ENCODE measurements at regions not wholly inside any gene's neighbourhood (a gene's known extent, or its start where the extent isn't known, plus 50 kb on each side); places are given as distances from the start of the nearest gene placed in this dataset.
"Not testable (repeated sequence)": the region's sequence is repeated elsewhere in the genome, so short reads cannot be mapped to it uniquely, and the experiment has no call there.

GRCh38 chr20:7748624-7749023, 191.6 kb downstream of the HAO1 start:
- DNase-seq (ENCODE audit: low read depth in 1 of 2, low spot score in 1 of 2): no peak

DNA sequence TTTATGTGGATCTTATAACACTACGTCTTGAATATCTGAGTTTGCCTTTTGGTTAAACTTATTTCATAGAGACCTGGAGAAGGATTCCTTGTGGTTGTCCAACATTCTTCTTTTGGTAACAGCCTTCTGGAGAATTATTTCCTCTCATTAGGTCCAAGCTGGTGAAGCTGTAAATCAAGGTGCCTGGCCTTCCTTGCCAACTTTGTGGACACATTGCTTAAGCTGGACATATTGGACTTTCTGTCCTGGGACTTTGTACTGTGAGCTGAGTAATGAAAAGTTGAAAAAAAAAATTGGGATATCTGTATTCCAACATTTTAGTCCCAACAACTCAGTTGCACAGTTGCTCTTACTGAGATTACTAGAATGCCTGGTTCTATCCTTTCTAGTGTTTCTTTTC, 186.2 kb downstream of the HAO1 start:
- no peak for DNase-seq (ENCODE audit: low read depth in 1 of 2, low spot score in 1 of 2)

DNA sequence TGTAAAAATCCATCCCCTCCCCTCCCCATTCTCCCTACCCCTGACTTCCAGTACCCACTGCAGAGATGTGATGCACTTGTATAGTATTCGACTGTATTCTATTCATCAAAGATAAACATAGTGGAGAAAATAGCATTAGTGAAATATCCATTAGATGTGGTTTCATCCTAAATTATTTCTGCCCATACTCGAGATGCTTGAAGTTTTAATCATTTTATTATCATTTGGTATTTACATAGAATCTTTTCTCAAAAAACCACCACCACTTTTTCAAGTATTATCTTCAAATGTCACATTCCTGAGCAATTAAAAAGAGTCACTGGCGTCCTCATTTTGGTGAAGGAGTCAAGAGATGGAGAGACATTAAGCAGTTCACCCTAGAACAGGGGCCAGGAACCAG, 181.9 kb downstream of the HAO1 start:
- DNase-seq (ENCODE audit: low read depth in 1 of 2, low spot score in 1 of 2): no peak

GRCh38 chr20:7760247-7761031, 179.8 kb downstream of the HAO1 start:
- no peak for DNase-seq (ENCODE audit: low read depth in 1 of 2, low spot score in 1 of 2)

GRCh38 chr20:7765221-7765620, 175.0 kb downstream of the HAO1 start:
- no peak for DNase-seq (ENCODE audit: low read depth in 1 of 2, low spot score in 1 of 2)

GRCh38 chr20:7770046-7770445, 170.2 kb downstream of the HAO1 start:
- DNase-seq (ENCODE audit: low read depth in 1 of 2, low spot score in 1 of 2): no peak

DNA sequence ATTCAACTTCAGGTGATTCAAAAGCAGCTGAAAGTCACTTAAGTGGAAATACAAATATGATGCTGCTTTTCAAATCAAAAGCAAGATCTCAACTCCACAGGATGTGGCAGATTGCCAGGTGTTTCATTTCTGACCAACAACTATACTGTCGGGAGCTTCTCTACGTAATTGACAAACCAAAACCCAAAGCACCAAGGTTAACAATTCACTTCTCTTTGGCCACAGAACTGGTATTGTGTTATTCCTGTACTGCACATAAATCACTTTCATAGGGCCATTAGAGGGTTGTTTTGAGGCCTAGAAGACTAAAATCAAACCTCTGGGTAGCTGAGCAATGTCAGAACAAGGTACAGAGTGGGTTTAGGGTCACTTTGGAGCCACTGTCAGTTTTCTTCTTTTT, 169.7 kb downstream of the HAO1 start:
- DNase-seq (ENCODE audit: low read depth in 1 of 2, low spot score in 1 of 2): no peak

DNA sequence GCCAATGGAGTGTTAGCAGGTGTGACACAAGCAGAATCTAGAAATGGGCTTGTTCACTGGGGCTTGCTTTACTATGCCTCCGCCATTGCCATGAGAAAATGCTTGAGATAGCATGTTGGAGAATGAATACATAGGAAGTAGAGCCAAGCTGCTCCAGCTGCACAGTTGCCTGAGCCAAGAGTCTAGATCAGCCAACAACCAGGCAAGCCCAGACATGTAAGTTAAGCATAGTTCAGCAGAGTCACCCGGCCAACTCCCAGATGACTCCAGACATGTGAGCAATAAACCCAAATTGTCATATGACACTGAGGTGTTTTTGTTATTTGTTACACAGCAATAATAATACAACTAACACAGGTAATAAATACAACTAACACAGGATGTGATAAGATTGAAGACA, 167.9 kb downstream of the HAO1 start:
- no peak for DNase-seq (ENCODE audit: low read depth in 1 of 2, low spot score in 1 of 2)

DNA sequence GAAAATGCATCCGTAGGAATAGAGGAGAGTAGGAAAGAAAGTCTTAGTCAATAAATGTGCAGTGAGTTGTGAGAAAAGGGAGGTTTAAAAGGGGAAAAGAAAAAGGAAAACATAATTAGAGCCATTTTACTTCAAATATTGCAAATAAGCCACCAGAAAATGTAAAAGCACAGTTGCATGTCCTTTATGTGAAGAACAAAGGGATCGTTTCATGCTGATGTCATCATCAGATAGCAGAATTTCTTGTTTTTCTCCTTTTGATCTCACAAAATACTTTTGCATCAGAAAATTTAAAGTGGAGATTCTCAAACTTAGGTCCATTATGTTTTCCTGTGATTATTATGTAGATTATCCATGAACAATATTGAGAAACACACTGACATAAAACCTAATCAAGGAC, 166.7 kb downstream of the HAO1 start:
- no peak for DNase-seq (ENCODE audit: low read depth in 1 of 2, low spot score in 1 of 2)

DNA sequence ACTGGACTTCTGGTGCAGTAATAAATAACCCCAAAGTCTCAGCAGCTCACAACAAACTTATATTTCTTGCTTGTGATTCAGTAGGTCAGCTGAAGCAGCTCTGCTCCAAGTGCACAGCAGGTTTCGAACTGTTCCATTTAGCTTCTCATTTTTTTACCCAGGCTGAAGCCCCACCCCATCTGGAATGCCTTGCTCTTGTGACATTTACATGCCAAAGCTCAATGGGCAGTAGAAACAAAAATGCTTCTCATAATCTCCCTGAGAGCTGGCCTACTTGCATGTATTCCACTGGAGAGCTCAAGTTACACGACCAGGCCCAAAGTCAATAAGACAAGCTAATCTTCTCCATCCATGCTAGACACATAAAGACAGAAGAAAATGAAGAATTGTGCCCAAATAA, 165.2 kb downstream of the HAO1 start:
- DNase-seq (ENCODE audit: low read depth in 1 of 2, low spot score in 1 of 2): no peak

DNA sequence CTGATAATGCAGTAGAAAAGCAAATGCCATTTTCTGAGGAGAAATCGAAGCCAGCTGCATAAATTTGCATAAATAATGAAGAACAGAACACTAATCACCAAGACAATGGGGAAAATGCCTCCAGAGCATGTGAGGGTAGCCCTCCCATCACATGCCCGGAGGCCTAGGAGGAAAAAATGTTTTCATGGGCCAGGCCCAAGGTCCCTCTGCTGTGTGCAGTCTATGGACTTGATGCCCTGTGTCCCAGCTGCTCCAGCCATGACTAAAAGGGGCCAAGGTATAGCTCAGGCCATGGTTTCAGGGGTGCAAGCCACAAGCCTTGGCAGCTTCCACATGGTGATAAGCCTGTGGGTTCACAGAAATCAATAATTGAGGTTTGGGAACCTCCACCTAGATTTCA, 164.1 kb downstream of the HAO1 start:
- no peak for DNase-seq (ENCODE audit: low read depth in 1 of 2, low spot score in 1 of 2)

DNA sequence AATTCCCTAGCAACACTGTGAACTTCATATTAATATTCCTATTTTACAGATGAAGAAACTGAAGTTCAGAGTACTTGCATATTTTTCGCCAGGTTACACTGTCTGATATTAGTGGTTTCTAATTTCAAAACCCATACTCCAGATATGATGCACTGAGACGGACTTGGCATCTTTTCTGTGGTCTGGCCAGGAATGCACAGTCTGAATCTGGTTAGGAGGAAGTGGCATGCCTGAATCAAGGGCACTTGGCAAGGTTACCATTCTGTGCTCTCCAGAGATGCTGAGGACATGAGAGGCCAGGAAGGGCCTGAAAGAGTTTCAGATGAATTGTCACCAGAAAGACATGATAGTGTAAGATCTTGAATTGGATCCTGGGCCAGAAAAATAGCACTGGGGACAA, 150.1 kb downstream of the HAO1 start:
- no peak for DNase-seq (ENCODE audit: low read depth in 1 of 2, low spot score in 1 of 2)

- DNase-seq (ENCODE audit: low read depth in 1 of 2, low spot score in 1 of 2): no peak
Measured at GRCh38 chr20:7792150-7792869, 147.9 kb downstream of the HAO1 start.

- no peak for DNase-seq (ENCODE audit: low read depth in 1 of 2, low spot score in 1 of 2)
Measured at GRCh38 chr20:7798176-7798575, 142.1 kb downstream of the HAO1 start.

GRCh38 chr20:7799862-7800261, 140.4 kb downstream of the HAO1 start:
- no peak for DNase-seq (ENCODE audit: low read depth in 1 of 2, low spot score in 1 of 2)

DNA sequence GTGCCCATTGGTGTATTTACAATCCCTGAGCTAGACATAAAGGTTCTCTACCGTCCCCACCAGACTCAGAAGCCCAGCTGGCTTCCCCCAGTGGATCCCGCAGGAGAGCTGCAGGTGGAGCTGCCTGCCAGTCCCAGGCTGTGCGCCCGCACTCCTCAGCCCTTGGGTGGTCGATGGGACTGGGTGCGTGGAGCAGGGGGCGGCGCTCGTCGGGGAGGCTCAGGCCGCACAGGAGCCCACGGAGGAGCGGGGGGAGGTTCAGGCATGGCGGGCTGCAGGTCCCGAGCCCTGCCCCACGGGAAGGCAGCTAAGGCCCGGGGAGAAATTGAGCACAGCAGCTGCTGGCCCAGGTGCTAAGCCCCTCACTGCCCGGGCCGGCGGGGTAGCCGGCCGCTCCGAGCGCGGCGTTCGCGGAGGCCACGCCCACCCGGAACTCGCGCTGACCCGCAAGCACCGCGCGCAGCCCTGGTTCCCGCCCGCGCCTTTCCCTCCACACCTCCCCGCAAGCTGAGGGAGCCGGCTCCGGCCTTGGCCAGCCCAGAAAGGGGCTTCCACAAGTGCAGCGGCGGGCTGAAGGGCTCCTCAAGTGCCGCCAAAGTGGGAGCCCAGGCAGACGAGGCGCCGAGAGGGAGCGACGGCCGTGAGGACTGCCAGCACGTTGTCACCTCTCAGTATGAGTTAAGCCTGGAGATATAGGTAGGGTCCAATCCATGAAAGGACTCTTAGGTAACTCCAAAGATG, 136.7 kb downstream of the HAO1 start:
- not testable (repeated sequence) for DNase-seq (ENCODE audit: low read depth in 1 of 2, low spot score in 1 of 2)

DNA sequence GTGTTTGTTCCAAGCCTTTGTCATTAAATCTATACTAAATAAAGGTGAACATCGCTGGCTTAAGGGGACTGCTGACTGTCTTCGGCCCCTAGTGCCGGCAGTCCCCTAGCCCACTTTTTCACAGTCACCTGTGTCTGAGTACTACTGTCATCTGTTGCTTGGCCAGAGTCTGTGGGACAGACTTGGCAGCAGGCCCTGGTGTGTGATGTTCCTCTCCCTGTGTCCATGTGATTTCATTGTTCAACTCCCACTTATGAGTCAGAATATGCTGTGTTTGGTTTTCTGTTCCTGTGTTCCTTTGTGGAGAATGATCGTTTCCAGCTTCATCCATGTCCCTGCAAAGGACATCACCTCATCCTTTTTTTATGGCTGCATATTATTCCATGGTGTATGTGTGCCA, 133.4 kb downstream of the HAO1 start:
- no peak for DNase-seq (ENCODE audit: low read depth in 1 of 2, low spot score in 1 of 2)

- DNase-seq (ENCODE audit: low read depth in 1 of 2, low spot score in 1 of 2): no peak
Measured at GRCh38 chr20:7817286-7817685, 123.0 kb downstream of the HAO1 start.

DNA sequence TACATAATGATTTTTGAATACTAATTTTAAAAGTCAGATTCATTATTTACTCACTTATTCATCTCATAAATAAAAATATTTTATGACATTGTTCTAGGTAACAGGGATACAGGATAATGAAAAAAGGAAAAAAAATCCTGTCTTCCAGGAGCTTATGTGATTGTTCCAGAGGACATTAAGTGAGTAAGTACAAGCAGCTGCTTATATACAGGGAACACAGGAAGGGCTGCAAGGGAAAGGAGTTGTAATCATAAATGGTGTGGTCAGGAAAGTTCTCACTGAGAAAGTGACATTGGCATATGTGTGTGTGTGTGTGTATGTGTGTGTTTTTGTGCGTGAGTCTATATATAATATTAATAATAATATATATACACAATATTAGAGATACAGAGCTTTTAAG, 121.8 kb downstream of the HAO1 start:
- DNase-seq (ENCODE audit: low read depth in 1 of 2, low spot score in 1 of 2): no peak

DNA sequence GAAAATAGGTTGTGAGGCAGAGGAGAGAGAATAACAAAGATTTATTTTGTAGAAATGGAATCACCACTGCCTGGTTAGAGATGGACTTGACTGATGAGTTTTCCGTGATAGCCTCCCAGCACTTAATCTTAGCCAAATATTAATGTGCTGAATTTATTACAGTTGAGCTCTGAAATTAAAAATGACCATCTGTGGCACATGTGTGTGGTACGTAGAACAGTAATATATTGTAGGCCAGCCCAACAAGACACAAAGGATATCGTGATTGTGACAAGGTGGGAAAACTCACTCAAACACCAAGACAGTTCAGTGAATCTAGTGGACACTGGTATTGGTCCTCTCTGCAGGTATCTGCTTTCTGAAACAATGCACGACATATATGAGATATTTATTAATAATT, 119.4 kb downstream of the HAO1 start:
- DNase-seq (ENCODE audit: low read depth in 1 of 2, low spot score in 1 of 2): no peak

- DNase-seq (ENCODE audit: low read depth in 1 of 2, low spot score in 1 of 2): no peak
Measured at GRCh38 chr20:7822772-7823171, 117.5 kb downstream of the HAO1 start.

- no peak for DNase-seq (ENCODE audit: low read depth in 1 of 2, low spot score in 1 of 2)
Measured at GRCh38 chr20:7828437-7828836, 111.8 kb downstream of the HAO1 start.
